ENCODE measurements at regions not wholly inside any gene's neighbourhood (a gene's known extent, or its start where the extent isn't known, plus 50 kb on each side); places are given as distances from the start of the nearest gene placed in this dataset.

- H3K4me3 ChIP-seq (ENCODE audit: low read length in 3 of 3) = no peak overlapping the region
- H3K27ac ChIP-seq (ENCODE audit: low read depth in 2 of 2, low read length in 2 of 2) = no peak overlapping the region
- H3K27me3 ChIP-seq (ENCODE audit: control insufficient read depth, insufficient read depth, low read length) = no peaks in the 10 kb centered on the region
- H3K9ac ChIP-seq (ENCODE audit: low read length in 3 of 3) = no peak overlapping the region
- no peaks in the 10 kb centered on the region for H3K9me3 ChIP-seq (ENCODE audit: control insufficient read depth in 2 of 3, insufficient read depth in 1 of 3, low read length in 3 of 3)
- DNase-seq (no peak), FAIRE-seq (no peak)
- no peak for TF ChIP-seq CTCF (IDR thresholded peaks at IDR 0.05; ENCODE audit: borderline replicate concordance, extremely low read depth, insufficient read depth)
- H3K4me1 ChIP-seq (ENCODE audit: control insufficient read depth in 2 of 3, insufficient read depth in 2 of 3, low read depth in 1 of 3, low read length in 3 of 3) = no peaks in the 10 kb centered on the region
- H3K36me3 ChIP-seq (ENCODE audit: control insufficient read depth in 2 of 3, insufficient read depth in 3 of 3, low read length in 3 of 3) = no peaks in the 10 kb centered on the region
- intact Hi-C loops (cut with DNase I) = no loop called here
Observed at GRCh38 chr12:127767656-127768055, 499.3 kb upstream of the TMEM132C start.

GRCh38 chr12:127770118-127770517, 496.9 kb upstream of the TMEM132C start:
- Histone ChIP-seq H3K27me3 (ENCODE audit: control insufficient read depth, insufficient read depth, low read length) (no peaks in the 10 kb centered on the region), H3K36me3 (ENCODE audit: control insufficient read depth in 2 of 3, insufficient read depth in 3 of 3, low read length in 3 of 3) (no peaks in the 10 kb centered on the region), H3K4me1 (ENCODE audit: control insufficient read depth in 2 of 3, insufficient read depth in 2 of 3, low read depth in 1 of 3, low read length in 3 of 3) (no peaks in the 10 kb centered on the region), H3K4me3 (ENCODE audit: low read length in 3 of 3) (no peak overlapping the region), H3K27ac (ENCODE audit: low read depth in 2 of 2, low read length in 2 of 2) (no peak overlapping the region), H3K9ac (ENCODE audit: low read length in 3 of 3) (no peak overlapping the region), H3K9me3 (ENCODE audit: control insufficient read depth in 2 of 3, insufficient read depth in 1 of 3, low read length in 3 of 3) (no peaks in the 10 kb centered on the region)
- no peak for FAIRE-seq
- no peak for DNase-seq
- intact Hi-C loops (cut with DNase I) = no loop called here
- TF ChIP-seq CTCF (IDR thresholded peaks at IDR 0.05; ENCODE audit: borderline replicate concordance, extremely low read depth, insufficient read depth) = no peak

- intact Hi-C loops (cut with DNase I) = no loop called here
- Histone ChIP-seq H3K4me1 (ENCODE audit: control insufficient read depth in 2 of 3, insufficient read depth in 2 of 3, low read depth in 1 of 3, low read length in 3 of 3) (no peaks in the 10 kb centered on the region), H3K27ac (ENCODE audit: low read depth in 2 of 2, low read length in 2 of 2) (no peak overlapping the region), H3K27me3 (ENCODE audit: control insufficient read depth, insufficient read depth, low read length) (no peaks in the 10 kb centered on the region), H3K9me3 (ENCODE audit: control insufficient read depth in 2 of 3, insufficient read depth in 1 of 3, low read length in 3 of 3) (no peaks in the 10 kb centered on the region), H3K4me3 (ENCODE audit: low read length in 3 of 3) (no peak overlapping the region), H3K9ac (ENCODE audit: low read length in 3 of 3) (no peak overlapping the region), H3K36me3 (ENCODE audit: control insufficient read depth in 2 of 3, insufficient read depth in 3 of 3, low read length in 3 of 3) (no peaks in the 10 kb centered on the region)
- no peak for TF ChIP-seq CTCF (IDR thresholded peaks at IDR 0.05; ENCODE audit: borderline replicate concordance, extremely low read depth, insufficient read depth)
- FAIRE-seq (no peak), DNase-seq (no peak)
Observed at GRCh38 chr12:127771546-127771945, 495.4 kb upstream of the TMEM132C start.

GRCh38 chr12:127773520-127773919, 493.4 kb upstream of the TMEM132C start:
- DNase-seq = peak in 1 of 5 donors; percentile 13
- intact Hi-C loops (cut with DNase I) = no loop called here
- no peak overlapping the region for H3K4me3 ChIP-seq (ENCODE audit: low read length in 3 of 3)
- no peak for TF ChIP-seq CTCF (IDR thresholded peaks at IDR 0.05; ENCODE audit: borderline replicate concordance, extremely low read depth, insufficient read depth)
- no peaks in the 10 kb centered on the region for H3K4me1 ChIP-seq (ENCODE audit: control insufficient read depth in 2 of 3, insufficient read depth in 2 of 3, low read depth in 1 of 3, low read length in 3 of 3)
- H3K36me3 ChIP-seq (ENCODE audit: control insufficient read depth in 2 of 3, insufficient read depth in 3 of 3, low read length in 3 of 3) = no peaks in the 10 kb centered on the region
- H3K9ac ChIP-seq (ENCODE audit: low read length in 3 of 3) = no peak overlapping the region
- no peaks in the 10 kb centered on the region for H3K9me3 ChIP-seq (ENCODE audit: control insufficient read depth in 2 of 3, insufficient read depth in 1 of 3, low read length in 3 of 3)
- H3K27me3 ChIP-seq (ENCODE audit: control insufficient read depth, insufficient read depth, low read length) = no peaks in the 10 kb centered on the region
- no peak overlapping the region for H3K27ac ChIP-seq (ENCODE audit: low read depth in 2 of 2, low read length in 2 of 2)
- no peak for FAIRE-seq
